ENCODE measurements at regions not wholly inside any gene's neighbourhood (a gene's known extent, or its start where the extent isn't known, plus 50 kb on each side); places are given as distances from the start of the nearest gene placed in this dataset.

- DNase-seq (no peak), ATAC-seq (no peak)
- Histone ChIP-seq H3K4me3 (no peak overlapping the region), H3K36me3 (no peaks in the 10 kb centered on the region), H3K9me3 (no peaks in the 10 kb centered on the region), H3K4me1 (no peaks in the 10 kb centered on the region), H3K27me3 (no peaks in the 10 kb centered on the region), H3K27ac (no peak overlapping the region)
- intact Hi-C loops (cut with DNase I), result no loop called here
- no peak for TF ChIP-seq CTCF (IDR thresholded peaks at IDR 0.05)
Observed at GRCh38 chr3:27779176-27779575, 57.1 kb upstream of the EOMES start.

- no peak overlapping the region for H3K27ac ChIP-seq
- H3K36me3 ChIP-seq, result no peaks in the 10 kb centered on the region
- ATAC-seq, result no peak
- no peak overlapping the region for H3K4me3 ChIP-seq
- DNase-seq, result no peak
- TF ChIP-seq CTCF (IDR thresholded peaks at IDR 0.05), result no peak
- intact Hi-C loops (cut with DNase I), result no loop called here
- H3K9me3 ChIP-seq, result no peaks in the 10 kb centered on the region
- no peaks in the 10 kb centered on the region for H3K4me1 ChIP-seq
- H3K27me3 ChIP-seq, result no peaks in the 10 kb centered on the region
Observed at GRCh38 chr3:27789420-27789819, 67.3 kb upstream of the EOMES start.

- TF ChIP-seq CTCF (IDR thresholded peaks at IDR 0.05), result no peak
Observed at GRCh38 chr3:27791956-27792355, 69.8 kb upstream of the EOMES start.

GRCh38 chr3:27792869-27793268, 70.7 kb upstream of the EOMES start:
- Histone ChIP-seq H3K27ac (no peak overlapping the region), H3K9me3 (no peaks in the 10 kb centered on the region), H3K36me3 (no peaks in the 10 kb centered on the region), H3K4me3 (no peak overlapping the region), H3K4me1 (no peaks in the 10 kb centered on the region), H3K27me3 (no peaks in the 10 kb centered on the region)
- ATAC-seq, result no peak
- intact Hi-C loops (cut with DNase I), result no loop called here
- no peak for TF ChIP-seq CTCF (IDR thresholded peaks at IDR 0.05)
- DNase-seq, result no peak

More at GRCh38 chr3:27791956-27792355, 69.8 kb upstream of the EOMES start:
- Histone ChIP-seq H3K27ac (no peak overlapping the region), H3K4me3 (no peak overlapping the region), H3K9me3 (no peaks in the 10 kb centered on the region), H3K36me3 (no peaks in the 10 kb centered on the region), H3K4me1 (no peaks in the 10 kb centered on the region), H3K27me3 (no peaks in the 10 kb centered on the region)
- no peak for ATAC-seq
- DNase-seq, result no peak
- intact Hi-C loops (cut with DNase I), result no loop called here

GRCh38 chr3:27794211-27794610, 72.1 kb upstream of the EOMES start:
- intact Hi-C loops (cut with DNase I), result no loop called here
- no peak for TF ChIP-seq CTCF (IDR thresholded peaks at IDR 0.05)
- Histone ChIP-seq H3K27ac (no peak overlapping the region), H3K9me3 (no peaks in the 10 kb centered on the region), H3K36me3 (no peaks in the 10 kb centered on the region), H3K4me1 (no peaks in the 10 kb centered on the region), H3K4me3 (no peak overlapping the region), H3K27me3 (no peaks in the 10 kb centered on the region)
- ATAC-seq (no peak), DNase-seq (no peak)

GRCh38 chr3:27796365-27796875, 74.3 kb upstream of the EOMES start:
- intact Hi-C loops (cut with DNase I), result no loop called here
- Histone ChIP-seq H3K27ac (no peak overlapping the region), H3K9me3 (no peaks in the 10 kb centered on the region), H3K36me3 (no peaks in the 10 kb centered on the region), H3K4me1 (no peaks in the 10 kb centered on the region), H3K4me3 (no peak overlapping the region), H3K27me3 (no peaks in the 10 kb centered on the region)
- DNase-seq, result no peak
- no peak for ATAC-seq
- no peak for TF ChIP-seq CTCF (IDR thresholded peaks at IDR 0.05)
